CD4-positive, alpha-beta T cell (primary cell): ENCODE measurements at regions not wholly inside any gene's neighbourhood (a gene's known extent, or its start where the extent isn't known, plus 50 kb on each side); places are given as distances from the start of the nearest gene placed in this dataset.

Experiments
- ATAC-seq: fragments of 200-7000 bp; cut with Tn5 transposase; one replicate; pipeline ENCODE4 v1.10.0; 2022; ENCODE audit warnings: mild to moderate bottlenecking; ENCODE audit not compliant: poor library complexity
- CTCF ChIA-PET: fragments of 350-600 bp; sonication (Branson Sonifier 250); formaldehyde crosslinking; loops from one replicate; lab custom pipeline; 2021; ENCODE audit warnings: antibody characterized with exemption, inconsistent platforms; lab: Charles Lee
- POLR2A ChIA-PET: fragments of 350-600 bp; sonication (Branson Sonifier 250); formaldehyde crosslinking; loops from one replicate; lab custom pipeline; 2021; ENCODE audit warnings: antibody characterized with exemption, inconsistent platforms; lab: Charles Lee
- DNase-seq, 14 experiments: peaks; one replicate each; pipeline ENCODE4 v3.0.0-alpha.2; 2013 to 2020; ENCODE audit warnings: mixed read lengths in 2 of 14
- H3K27ac ChIP-seq, 2 donors: one replicate each; pipeline versions ENCODE4 v1.5.1 to v1.7.0; 2013; ENCODE audit warnings: low read length in 2 of 2, low read depth in 1 of 2, mild to moderate bottlenecking in 1 of 2
- H3K27me3 ChIP-seq, 2 experiments: 1 replicate in 1 of 2; 2 replicates in 1 of 2; pipeline versions ENCODE4 v1.6.1 to v1.7.0; 2013; ENCODE audit warnings: low read length in 2 of 2, control low read depth in 1 of 2, mild to moderate bottlenecking in 1 of 2, moderate library complexity in 1 of 2; ENCODE audit not compliant: insufficient read depth in 2 of 2, control insufficient read depth in 1 of 2
- H3K36me3 ChIP-seq: one replicate; pipeline ENCODE4 v1.6.1; 2013; ENCODE audit warnings: low read length, control low read depth; ENCODE audit not compliant: insufficient read depth
- H3K4me1 ChIP-seq: one replicate; pipeline ENCODE4 v1.6.1; 2013; ENCODE audit warnings: low read length, control low read depth; ENCODE audit not compliant: insufficient read depth
- H3K4me3 ChIP-seq: one replicate; pipeline ENCODE4 v1.5.1; 2013; ENCODE audit warnings: mild to moderate bottlenecking, low read length, moderate library complexity
- H3K9me3 ChIP-seq, 2 experiments: 1 replicate in 1 of 2; 2 replicates in 1 of 2; pipeline versions ENCODE4 v1.6.1 to v1.7.0; 2013; ENCODE audit warnings: low read length in 2 of 2, mild to moderate bottlenecking in 2 of 2, control low read depth in 1 of 2, moderate library complexity in 1 of 2; ENCODE audit not compliant: control insufficient read depth in 1 of 2, insufficient read depth in 1 of 2
- H3K27ac Mint-ChIP-seq: one replicate; pipeline ENCODE4 v1.8.0; 2020; ENCODE audit warnings: mixed read lengths
- H3K27me3 Mint-ChIP-seq: one replicate; pipeline ENCODE4 v1.8.0; 2021; ENCODE audit warnings: mixed read lengths
- H3K36me3 Mint-ChIP-seq: one replicate; pipeline ENCODE4 v1.8.0; 2021; ENCODE audit warnings: low read depth, mixed read lengths
- H3K4me1 Mint-ChIP-seq: one replicate; pipeline ENCODE4 v1.8.0; 2021; ENCODE audit warnings: low read depth, mixed read lengths
- H3K4me3 Mint-ChIP-seq: one replicate; pipeline ENCODE4 v1.8.0; 2020; ENCODE audit warnings: mild to moderate bottlenecking, mixed read lengths
- H3K9me3 Mint-ChIP-seq: one replicate; pipeline ENCODE4 v1.8.0; 2020; ENCODE audit warnings: mixed read lengths
- intact Hi-C, 2 experiments: fragments of 100-400 bp; cut with DNase I in 1 of 2; cut with micrococcal nuclease in 1 of 2; formaldehyde crosslinking; loops; one replicate each; pipeline versions ENCODE4 v1.15.1 to v1.9.0; 2023 to 2025; cut with DNase I, micrococcal nuclease
- TF ChIP-seq, protein P1 (sequence below): fragments of 200-600 bp; IDR thresholded peaks from one replicate; pipeline ENCODE4 v1.8.0; 2022; ENCODE audit warnings: antibody characterized with exemption, mild to moderate bottlenecking

DNA sequence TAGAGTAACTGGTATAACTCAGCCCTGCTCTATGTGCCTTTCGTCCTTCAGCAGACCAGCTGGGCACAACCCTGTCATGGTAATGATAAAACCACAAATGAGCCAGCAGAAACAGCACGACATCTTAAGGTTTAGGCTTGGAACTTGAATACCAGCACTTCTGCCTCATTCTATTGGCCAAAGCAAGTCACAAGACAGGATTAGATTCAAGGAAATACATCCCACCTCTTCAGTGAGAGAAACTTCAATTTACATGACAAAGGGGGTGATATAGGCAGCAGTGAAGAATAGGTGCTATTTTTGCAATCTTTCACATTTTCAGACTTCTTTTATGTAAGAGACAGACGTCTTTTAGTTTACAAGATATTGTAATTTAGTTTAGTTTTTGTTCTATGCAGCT lies 69.8 kb upstream of the SLC35F1 start:
- Mint-ChIP-seq H3K27me3 (peaks cover 3% of the 10 kb centered on the region), H3K4me3 (no peak overlapping the region), H3K4me1 (no peaks in the 10 kb centered on the region), H3K9me3 (peaks cover 2% of the 10 kb centered on the region), H3K27ac (no peak overlapping the region), H3K36me3 (no peaks in the 10 kb centered on the region)
- intact Hi-C loops: no loop called here
- no peaks in the 10 kb centered on the region for H3K27me3 ChIP-seq
- ATAC-seq (no peak), DNase-seq (no peak)
- ChIA-PET POLR2A (no interaction called here), CTCF (no interaction called here)
- TF ChIP-seq, protein P1, sequence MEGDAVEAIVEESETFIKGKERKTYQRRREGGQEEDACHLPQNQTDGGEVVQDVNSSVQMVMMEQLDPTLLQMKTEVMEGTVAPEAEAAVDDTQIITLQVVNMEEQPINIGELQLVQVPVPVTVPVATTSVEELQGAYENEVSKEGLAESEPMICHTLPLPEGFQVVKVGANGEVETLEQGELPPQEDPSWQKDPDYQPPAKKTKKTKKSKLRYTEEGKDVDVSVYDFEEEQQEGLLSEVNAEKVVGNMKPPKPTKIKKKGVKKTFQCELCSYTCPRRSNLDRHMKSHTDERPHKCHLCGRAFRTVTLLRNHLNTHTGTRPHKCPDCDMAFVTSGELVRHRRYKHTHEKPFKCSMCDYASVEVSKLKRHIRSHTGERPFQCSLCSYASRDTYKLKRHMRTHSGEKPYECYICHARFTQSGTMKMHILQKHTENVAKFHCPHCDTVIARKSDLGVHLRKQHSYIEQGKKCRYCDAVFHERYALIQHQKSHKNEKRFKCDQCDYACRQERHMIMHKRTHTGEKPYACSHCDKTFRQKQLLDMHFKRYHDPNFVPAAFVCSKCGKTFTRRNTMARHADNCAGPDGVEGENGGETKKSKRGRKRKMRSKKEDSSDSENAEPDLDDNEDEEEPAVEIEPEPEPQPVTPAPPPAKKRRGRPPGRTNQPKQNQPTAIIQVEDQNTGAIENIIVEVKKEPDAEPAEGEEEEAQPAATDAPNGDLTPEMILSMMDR: no peak
- no peaks in the 10 kb centered on the region for H3K4me1 ChIP-seq
- H3K9me3 ChIP-seq: peaks cover 0 to 4% of the 10 kb centered on the region in 2 experiments
- H3K27ac ChIP-seq: no peak overlapping the region
- no peak overlapping the region for H3K4me3 ChIP-seq
- no peaks in the 10 kb centered on the region for H3K36me3 ChIP-seq

DNA sequence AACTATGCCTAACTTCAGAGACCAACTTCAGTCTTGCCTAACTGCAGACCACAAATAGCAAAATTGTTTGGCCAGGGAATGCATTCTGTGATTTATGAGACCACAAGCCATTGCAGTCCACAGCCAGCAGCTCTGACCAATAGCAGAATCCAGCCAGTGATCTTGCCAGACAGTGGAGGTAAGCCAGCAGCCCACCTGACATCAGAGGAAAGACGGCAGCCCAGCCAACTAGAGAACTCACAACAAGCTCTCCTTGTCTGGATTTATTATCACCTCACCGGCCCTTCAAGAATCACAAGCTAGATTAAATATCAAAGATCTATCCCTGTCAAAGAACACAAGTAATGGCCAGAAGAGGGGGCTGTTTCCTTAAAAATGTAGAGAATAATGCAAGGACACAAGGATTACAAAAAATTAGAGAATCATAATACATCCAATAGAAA lies 66.5 kb upstream of the SLC35F1 start:
- CTCF ChIA-PET: no interaction called here

DNA sequence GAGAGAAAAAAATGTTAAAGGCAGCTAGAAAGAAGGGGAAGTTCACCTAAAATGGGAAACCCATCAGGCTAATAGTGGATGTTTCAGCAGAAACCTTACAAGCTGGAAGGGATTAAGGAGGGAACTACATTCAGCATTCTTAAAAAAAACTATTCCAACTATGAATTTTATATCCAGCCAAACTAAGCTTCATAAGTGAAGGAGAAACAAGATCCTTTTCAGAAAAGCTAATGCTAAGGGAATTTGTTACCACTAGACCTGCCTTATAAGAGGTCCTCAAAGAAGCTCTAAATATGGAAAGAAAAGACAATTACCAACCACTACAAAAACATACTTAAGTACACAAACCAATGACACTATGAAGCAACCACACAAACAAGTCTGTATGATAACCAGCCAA lies 59.2 kb upstream of the SLC35F1 start:
- no peak overlapping the region for H3K4me3 Mint-ChIP-seq
- intact Hi-C loops: no loop called here
- ATAC-seq (no peak), DNase-seq (no peak)
- TF ChIP-seq, protein P1: no peak
- peaks cover 19% of the 10 kb centered on the region for H3K9me3 Mint-ChIP-seq
- H3K36me3 ChIP-seq: no peaks in the 10 kb centered on the region
- H3K27me3 Mint-ChIP-seq: no peaks in the 10 kb centered on the region
- H3K27ac Mint-ChIP-seq: no peak overlapping the region
- no peaks in the 10 kb centered on the region for H3K27me3 ChIP-seq
- H3K27ac ChIP-seq: no peak overlapping the region
- no peaks in the 10 kb centered on the region for H3K4me1 ChIP-seq
- H3K36me3 Mint-ChIP-seq: no peaks in the 10 kb centered on the region
- no peak overlapping the region for H3K4me3 ChIP-seq
- CTCF ChIA-PET: no interaction called here
- no peaks in the 10 kb centered on the region for H3K4me1 Mint-ChIP-seq
- POLR2A ChIA-PET: no interaction called here
- H3K9me3 ChIP-seq: peaks cover 7 to 17% of the 10 kb centered on the region in 2 experiments

More for the DNA sequence above, 66.5 kb upstream of the SLC35F1 start:
- Mint-ChIP-seq H3K4me1 (no peaks in the 10 kb centered on the region), H3K36me3 (no peaks in the 10 kb centered on the region), H3K9me3 (peaks cover 9% of the 10 kb centered on the region), H3K27ac (no peak overlapping the region), H3K4me3 (no peak overlapping the region), H3K27me3 (peaks cover 3% of the 10 kb centered on the region)
- TF ChIP-seq, protein P1: no peak
- Histone ChIP-seq H3K27me3 (no peaks in the 10 kb centered on the region), H3K4me1 (no peaks in the 10 kb centered on the region), H3K4me3 (no peak overlapping the region), H3K27ac (no peak overlapping the region), H3K9me3 (peaks cover 4% of the 10 kb centered on the region in 2 experiments), H3K36me3 (no peaks in the 10 kb centered on the region)
- ATAC-seq (no peak), DNase-seq (peak in 1 of 14 experiments; percentile 2)
- intact Hi-C loops: no loop called here
- POLR2A ChIA-PET: no interaction called here
